NCI-H82 (cell line): ENCODE measurements at regions not wholly inside any gene's neighbourhood (a gene's known extent, or its start where the extent isn't known, plus 50 kb on each side); places are given as distances from the start of the nearest gene placed in this dataset.

Experiments
- DNase-seq: peaks from one replicate; lab custom pipeline; 2025; lab: John Stamatoyannopoulos, UW

GRCh38 chr13:36552334-36552733 lies 120.0 kb downstream of the CCNA1 start:
- no peak for DNase-seq

- no peak for DNase-seq
These were observed 120.3 kb upstream of the SERTM1 start for GRCh38 chr13:36553491-36553890.

DNA sequence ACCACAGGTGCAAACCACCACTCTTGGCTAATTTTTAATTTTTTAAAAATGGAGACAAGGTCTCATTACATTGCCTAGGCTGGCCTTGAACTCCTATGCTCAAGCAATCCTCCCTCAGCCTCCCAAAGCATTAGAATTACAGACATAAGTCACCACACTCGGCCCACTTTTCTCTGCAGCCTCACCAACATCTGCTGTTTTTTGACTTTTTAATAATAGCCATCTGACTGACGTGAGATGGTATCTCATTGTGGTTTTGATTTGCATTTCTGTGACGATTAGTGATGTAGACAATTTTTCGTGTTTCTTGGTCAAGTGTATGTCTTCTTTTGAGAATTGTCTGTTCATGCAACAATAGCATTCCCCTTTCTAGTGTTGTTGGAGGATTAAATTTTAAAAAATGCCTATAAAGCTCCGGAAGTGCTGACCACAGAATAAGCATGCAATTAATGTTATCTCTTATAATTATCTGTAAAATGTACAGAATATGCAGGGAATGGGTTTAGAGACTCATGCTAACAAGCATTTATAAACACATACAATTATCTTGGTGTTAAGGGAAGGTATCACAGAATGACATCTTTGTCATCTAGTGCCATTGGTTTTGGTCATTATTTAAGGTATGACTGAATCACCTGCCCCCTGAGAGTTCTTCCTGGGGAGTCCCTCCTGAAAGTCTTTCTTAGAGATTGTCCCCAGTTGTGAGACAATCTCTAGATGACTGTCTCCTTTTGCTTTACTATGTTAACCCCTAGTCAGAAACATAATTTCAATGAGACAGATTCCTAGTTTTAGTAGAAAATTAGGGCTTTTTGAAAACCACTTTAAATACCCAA lies 118.5 kb upstream of the SERTM1 start:
- no peak for DNase-seq

DNA sequence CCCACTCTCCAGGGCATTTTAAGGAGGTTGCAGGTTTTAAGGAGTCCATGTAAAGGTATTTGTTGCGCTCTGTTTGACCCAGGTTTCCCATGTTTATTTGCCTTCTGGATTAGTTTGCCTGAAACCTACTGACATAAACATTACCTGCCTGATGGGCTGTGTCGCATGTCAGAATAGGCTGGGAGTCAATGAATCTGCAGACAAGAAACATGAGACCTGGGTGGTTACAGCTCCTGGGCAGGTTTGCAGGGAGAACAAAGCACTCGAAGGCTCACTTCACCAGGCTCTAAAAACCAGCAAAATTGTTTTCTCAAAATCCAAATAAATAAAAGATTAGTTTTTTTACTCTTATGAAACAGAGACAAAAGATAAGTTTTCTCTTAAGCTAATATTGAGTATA lies 114.4 kb upstream of the SERTM1 start:
- no peak for DNase-seq

GRCh38 chr13:36567485-36567884 lies 106.3 kb upstream of the SERTM1 start:
- no peak for DNase-seq

- DNase-seq = no peak
These were observed 103.3 kb upstream of the SERTM1 start for GRCh38 chr13:36570489-36570888.

- no peak for DNase-seq
These were observed 102.4 kb upstream of the SERTM1 start for GRCh38 chr13:36571444-36571843.

GRCh38 chr13:36582977-36583376 lies 90.8 kb upstream of the SERTM1 start:
- no peak for DNase-seq

GRCh38 chr13:36599641-36600040 lies 74.2 kb upstream of the SERTM1 start:
- DNase-seq = no peak

- no peak for DNase-seq
These were observed 72.6 kb upstream of the SERTM1 start for GRCh38 chr13:36601186-36601585.

DNA sequence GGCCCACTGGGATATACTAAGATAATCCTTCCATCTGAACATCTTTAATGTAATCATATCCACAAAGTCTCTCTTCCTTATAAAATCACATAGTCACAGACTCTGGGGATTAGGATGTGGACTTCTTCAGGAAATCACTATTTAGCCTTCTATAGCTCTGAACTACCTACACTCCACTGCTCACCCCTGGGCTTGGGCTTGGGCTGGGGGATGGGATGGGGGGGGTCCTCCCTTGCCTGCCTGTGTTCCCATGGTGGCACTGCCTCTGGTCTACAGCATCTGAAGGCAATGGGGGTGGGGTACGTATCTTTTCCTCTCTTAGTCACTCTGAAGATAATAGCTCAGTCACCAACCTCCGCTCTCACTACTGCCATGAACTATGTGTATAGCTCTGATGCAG lies 67.8 kb upstream of the SERTM1 start:
- DNase-seq = peak; percentile 24

GRCh38 chr13:36608474-36608873 lies 65.3 kb upstream of the SERTM1 start:
- no peak for DNase-seq

- DNase-seq = no peak
These were observed 61.6 kb upstream of the SERTM1 start for GRCh38 chr13:36612230-36612629.

GRCh38 chr13:36616706-36617105 lies 57.1 kb upstream of the SERTM1 start:
- no peak for DNase-seq

DNA sequence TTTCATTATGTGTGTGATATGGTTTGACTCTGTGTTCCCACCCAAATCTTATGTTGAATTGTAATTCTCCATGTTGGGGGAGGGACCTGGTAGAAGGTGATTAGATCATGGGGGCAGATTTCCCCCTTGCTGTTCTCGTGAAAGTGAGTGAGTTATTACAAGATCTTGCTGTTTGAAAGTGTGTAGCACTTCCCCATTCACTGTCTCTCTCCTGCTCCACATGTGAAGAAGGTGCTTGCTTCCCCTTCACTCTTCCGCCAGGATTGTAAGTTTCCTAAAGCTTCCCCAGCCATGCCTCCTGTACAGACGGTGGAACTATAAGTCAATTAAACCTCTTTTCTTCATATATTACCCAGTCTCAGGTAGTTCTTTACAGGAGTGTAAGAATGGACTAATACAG lies 54.3 kb upstream of the SERTM1 start:
- DNase-seq = no peak
